Gastroesophageal sphincter (tissue), 4 donors: ENCODE measurements at regions not wholly inside any gene's neighbourhood (a gene's known extent, or its start where the extent isn't known, plus 50 kb on each side); places are given as distances from the start of the nearest gene placed in this dataset.

Experiments used
- ATAC-seq: fragments of 150-250 bp; one replicate; pipeline ENCODE4 v1.9.1; 2016; ENCODE audit warnings: mild to moderate bottlenecking, moderate library complexity
- H3K27ac ChIP-seq, 4 donors: fragments of 200-600 bp; sonication (generic) in 3 of 4; 1 replicate in 3 of 4; 2 replicates in 1 of 4; pipeline ENCODE4 v1.5.1; 2016 to 2019
- H3K27me3 ChIP-seq: fragments of 200-600 bp; sonication (generic); one replicate; pipeline ENCODE4 v1.5.1; 2019
- H3K36me3 ChIP-seq, 2 donors: fragments of 200-600 bp; sonication (generic); one replicate each; pipeline ENCODE4 v1.5.1; 2019; ENCODE audit warnings: control low read depth in 1 of 2
- H3K4me1 ChIP-seq, 3 donors: fragments of 200-600 bp; sonication (generic); 1 replicate in 2 of 3; 2 replicates in 1 of 3; pipeline ENCODE4 v1.5.1; 2016 to 2019; ENCODE audit warnings: control low read depth in 2 of 3
- H3K4me3 ChIP-seq, 2 donors: fragments of 200-600 bp; sonication (generic); one replicate each; pipeline ENCODE4 v1.5.1; 2019; ENCODE audit warnings: mild to moderate bottlenecking in 1 of 2, moderate library complexity in 1 of 2
- H3K9me3 ChIP-seq, 3 donors: fragments of 200-600 bp; sonication (generic); one replicate each; pipeline ENCODE4 v1.5.1; 2017 to 2019; ENCODE audit warnings: control low read depth in 2 of 3
- CTCF ChIP-seq, 4 experiments: fragments of 200-600 bp in 2 of 4; fragments of 450-650 bp in 2 of 4; sonication (generic) in 1 of 4; IDR thresholded peaks; one replicate each; pipeline ENCODE4 v1.5.1; 2017 to 2019; ENCODE audit warnings: antibody characterized with exemption in 4 of 4, mild to moderate bottlenecking in 2 of 4, moderate library complexity in 2 of 4
- EP300 ChIP-seq: sonication (generic); formaldehyde crosslinking; IDR thresholded peaks from one replicate; pipeline ENCODE4 v1.6.1; 2017; ENCODE audit warnings: antibody characterized with exemption, mild to moderate bottlenecking
- POLR2A ChIP-seq, 2 donors: fragments of 450-650 bp; IDR thresholded peaks; one replicate each; pipeline ENCODE4 v1.6.1; 2017; ENCODE audit warnings: antibody characterized with exemption in 2 of 2, mild to moderate bottlenecking in 2 of 2, moderate library complexity in 1 of 2
- POLR2AphosphoS5 ChIP-seq: sonication (generic); formaldehyde crosslinking; IDR thresholded peaks from one replicate; pipeline ENCODE4 v1.6.1; 2017; ENCODE audit warnings: antibody characterized with exemption
- WGBS, 2 donors: methylation state at CpG; one replicate each; pipeline ENCODE4 v1.1.5; 2018; ENCODE audit warnings: low coverage in 1 of 2; 5-methylcytosine and 5-hydroxymethylcytosine counted together

GRCh38 chr21:35627462-35627861 is 432.9 kb downstream of the SETD4 start:
- no peaks in the 10 kb centered on the region for H3K9me3 ChIP-seq
- no peaks in the 10 kb centered on the region for H3K36me3 ChIP-seq
- H3K4me1 ChIP-seq: no peaks in the 10 kb centered on the region
- H3K4me3 ChIP-seq: no peak overlapping the region
- ATAC-seq: no peak
- no peak overlapping the region for H3K27ac ChIP-seq
- H3K27me3 ChIP-seq: peaks cover 4% of the 10 kb centered on the region
- TF ChIP-seq CTCF (IDR thresholded peaks at IDR 0.05): no peak
- no peak for TF ChIP-seq POLR2A (IDR thresholded peaks at IDR 0.05)
- TF ChIP-seq POLR2AphosphoS5: no peak
- TF ChIP-seq EP300: no peak
- WGBS, 2 donors: 75 to 77% methylated on average over 4 of the region's 4 CpGs

- ATAC-seq: no peak
- no peaks in the 10 kb centered on the region for H3K4me1 ChIP-seq
- no peak overlapping the region for H3K4me3 ChIP-seq
- H3K27ac ChIP-seq: no peak overlapping the region
- H3K9me3 ChIP-seq: no peaks in the 10 kb centered on the region
- no peaks in the 10 kb centered on the region for H3K36me3 ChIP-seq
- 66 to 69% methylated on average over 3 of the region's 3 CpGs for WGBS, 2 donors
- H3K27me3 ChIP-seq: peaks cover 4% of the 10 kb centered on the region
- TF ChIP-seq EP300: no peak
- no peak for TF ChIP-seq CTCF (IDR thresholded peaks at IDR 0.05)
- no peak for TF ChIP-seq POLR2A (IDR thresholded peaks at IDR 0.05)
- no peak for TF ChIP-seq POLR2AphosphoS5
Observed at GRCh38 chr21:35625576-35625975, 434.8 kb downstream of the SETD4 start.

- Histone ChIP-seq H3K9me3 (no peaks in the 10 kb centered on the region), H3K36me3 (no peaks in the 10 kb centered on the region), H3K27ac (no peak overlapping the region), H3K27me3 (peaks cover 4% of the 10 kb centered on the region), H3K4me3 (no peak overlapping the region), H3K4me1 (no peaks in the 10 kb centered on the region)
- no peak for ATAC-seq
- no peak for TF ChIP-seq POLR2AphosphoS5
- WGBS, 2 donors: 18 to 29% methylated on average over 2 of the region's 2 CpGs
Observed at GRCh38 chr21:35624901-35625300, 435.4 kb downstream of the SETD4 start.

GRCh38 chr21:35622612-35623011 is 437.7 kb downstream of the SETD4 start:
- Histone ChIP-seq H3K27me3 (peaks cover 4% of the 10 kb centered on the region), H3K9me3 (no peaks in the 10 kb centered on the region), H3K36me3 (no peaks in the 10 kb centered on the region), H3K27ac (no peak overlapping the region), H3K4me1 (no peaks in the 10 kb centered on the region), H3K4me3 (no peak overlapping the region)
- ATAC-seq: no peak
- WGBS, 2 donors: 80 to 89% methylated on average over 3 of the region's 3 CpGs
- no peak for TF ChIP-seq POLR2AphosphoS5
- TF ChIP-seq EP300: no peak
- TF ChIP-seq CTCF (IDR thresholded peaks at IDR 0.05): no peak
- no peak for TF ChIP-seq POLR2A (IDR thresholded peaks at IDR 0.05)

GRCh38 chr21:35619184-35619583 is 441.1 kb downstream of the SETD4 start:
- no peak for TF ChIP-seq POLR2A (IDR thresholded peaks at IDR 0.05)
- no peak for TF ChIP-seq EP300
- no peak for TF ChIP-seq POLR2AphosphoS5
- TF ChIP-seq CTCF (IDR thresholded peaks at IDR 0.05): no peak
- ATAC-seq: no peak
- no peaks in the 10 kb centered on the region for H3K9me3 ChIP-seq
- H3K27ac ChIP-seq: no peak overlapping the region
- H3K4me3 ChIP-seq: no peak overlapping the region
- WGBS, 2 donors: 70 to 100% methylated on average over 1 to 2 of the region's 2 CpGs
- no peaks in the 10 kb centered on the region for H3K36me3 ChIP-seq
- H3K4me1 ChIP-seq: no peaks in the 10 kb centered on the region
- peaks cover 4% of the 10 kb centered on the region for H3K27me3 ChIP-seq

GRCh38 chr21:35617491-35617890 is 442.8 kb downstream of the SETD4 start:
- WGBS, 2 donors: 67 to 72% methylated on average over 3 of the region's 3 CpGs
- Histone ChIP-seq H3K9me3 (no peaks in the 10 kb centered on the region), H3K27ac (no peak overlapping the region), H3K27me3 (no peaks in the 10 kb centered on the region), H3K4me3 (no peak overlapping the region), H3K4me1 (no peaks in the 10 kb centered on the region), H3K36me3 (no peaks in the 10 kb centered on the region)
- ATAC-seq: no peak
- TF ChIP-seq EP300: no peak
- no peak for TF ChIP-seq CTCF (IDR thresholded peaks at IDR 0.05)
- no peak for TF ChIP-seq POLR2AphosphoS5
- no peak for TF ChIP-seq POLR2A (IDR thresholded peaks at IDR 0.05)
